CD1c-positive myeloid dendritic cell (primary cell): ENCODE measurements at regions not wholly inside any gene's neighbourhood (a gene's known extent, or its start where the extent isn't known, plus 50 kb on each side); places are given as distances from the start of the nearest gene placed in this dataset.
"Not testable (repeated sequence)": the region's sequence is repeated elsewhere in the genome, so short reads cannot be mapped to it uniquely, and the experiment has no call there.

Experiments
- DNase-seq: peaks from one replicate; pipeline ENCODE4 v3.0.0-alpha.2; 2016; ENCODE audit errors: extremely low spot score

DNA sequence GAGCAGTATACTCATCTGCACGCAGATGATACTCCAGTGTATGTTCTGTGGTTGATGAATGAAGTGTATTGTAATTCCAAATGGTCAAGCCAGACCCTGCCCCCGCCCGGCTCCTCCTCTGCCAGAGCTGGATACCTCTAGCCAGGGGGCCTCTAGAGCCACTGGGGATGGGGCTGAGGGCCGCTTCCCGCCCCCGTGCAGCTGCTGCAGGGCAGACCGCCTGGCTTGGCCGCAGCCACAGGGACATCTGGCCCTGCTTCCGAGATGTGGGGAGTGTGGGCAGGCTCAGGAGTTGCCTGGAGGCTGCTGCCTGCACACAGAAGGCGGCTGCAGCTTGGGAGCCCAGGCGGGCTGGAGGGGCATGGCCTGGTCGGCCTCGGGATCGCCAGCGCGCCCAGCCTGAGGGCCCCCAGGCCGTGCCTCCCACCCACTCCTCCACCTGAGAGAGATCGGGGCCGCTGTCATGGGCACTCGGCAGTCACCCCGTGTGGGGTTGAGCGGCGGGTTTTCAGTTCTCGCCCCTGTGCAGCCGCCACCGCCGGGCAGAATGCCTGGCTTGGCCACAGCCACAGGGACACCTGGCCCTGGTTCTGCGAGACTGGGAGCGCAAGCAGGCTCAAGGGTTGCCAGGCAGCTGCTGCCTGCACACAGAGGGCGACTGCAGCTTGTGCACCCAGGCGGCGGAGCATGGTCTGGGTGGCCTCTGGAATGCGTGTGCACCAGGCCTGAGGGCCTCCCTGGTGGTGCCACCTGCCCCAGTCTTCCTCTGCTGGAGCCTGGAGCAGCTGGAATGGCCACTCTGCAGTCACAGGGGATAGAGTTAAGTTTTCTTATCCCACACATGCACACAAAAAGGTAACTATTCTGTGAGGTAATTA is 1643.7 kb downstream of the SPATA31A7 start:
- DNase-seq, result not testable (repeated sequence)

DNA sequence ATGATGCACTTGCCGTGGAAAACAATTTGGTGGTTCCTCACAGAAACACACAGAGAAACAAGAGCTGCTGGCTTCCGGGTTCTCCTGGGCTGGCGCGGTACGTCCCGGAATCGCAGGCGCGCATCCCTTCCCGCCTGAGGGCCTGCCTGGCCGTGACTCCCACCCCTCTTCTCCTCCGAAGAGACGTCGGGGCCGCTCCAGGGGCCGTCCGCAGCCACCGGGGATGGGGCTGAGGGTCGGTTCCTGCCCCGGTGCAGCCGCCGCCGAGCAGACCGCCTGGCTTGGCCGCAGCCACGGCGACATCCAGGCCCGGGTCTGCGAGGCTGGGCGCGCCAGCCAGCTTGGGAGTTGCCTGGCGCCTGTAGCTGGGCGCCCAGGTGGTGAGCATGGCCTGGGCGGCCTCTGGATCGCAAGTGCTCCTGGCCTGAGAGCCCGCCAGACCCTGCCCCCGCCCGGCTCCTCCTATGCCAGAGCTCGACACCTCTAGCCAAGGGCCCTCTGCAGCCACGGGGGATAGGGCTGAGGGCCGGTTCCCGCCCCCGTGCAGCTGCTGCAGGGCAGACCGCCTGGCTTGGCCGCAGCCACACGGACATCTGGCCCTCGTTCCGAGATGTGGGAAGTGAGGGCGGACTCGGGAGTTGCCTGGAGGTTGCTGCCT is 1647.5 kb downstream of the SPATA31A7 start:
- DNase-seq, result not testable (repeated sequence)

- DNase-seq, result peak; percentile 94
Measured at GRCh38 chr9:62838024-62838718, 1648.3 kb downstream of the SPATA31A7 start.

GRCh38 chr9:62839168-62839567 is 1649.3 kb downstream of the SPATA31A7 start:
- DNase-seq, result not testable (repeated sequence)

- not testable (repeated sequence) for DNase-seq
Measured at GRCh38 chr9:62843145-62843544, 1653.3 kb downstream of the SPATA31A7 start.

- DNase-seq, result not testable (repeated sequence)
Measured at GRCh38 chr9:62843706-62844290, 1654.0 kb downstream of the SPATA31A7 start.

DNA sequence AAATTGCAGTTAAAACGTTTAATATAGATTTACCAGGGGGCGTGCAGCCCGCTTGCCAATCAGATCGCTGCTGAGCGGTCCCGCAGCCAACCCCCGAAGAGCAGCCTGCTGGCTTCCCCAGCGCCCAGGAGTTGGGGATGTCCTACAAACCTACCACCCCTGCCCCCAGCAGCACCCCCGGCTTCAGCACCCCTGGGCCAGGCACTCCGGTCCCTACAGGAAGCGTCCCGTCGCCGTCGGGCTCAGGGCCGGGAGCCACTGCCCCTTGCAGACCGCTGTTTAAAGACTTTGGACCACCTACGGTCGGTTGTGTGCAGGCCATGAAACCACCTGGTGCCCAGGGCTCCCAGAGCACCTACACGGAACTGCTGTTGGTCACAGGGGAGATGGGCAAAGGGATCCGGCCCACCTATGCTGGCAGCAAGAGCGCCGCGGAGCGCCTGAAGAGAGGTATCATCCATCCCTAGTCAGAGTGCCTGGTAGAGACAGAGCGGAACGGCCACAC is 1654.9 kb downstream of the SPATA31A7 start:
- not testable (repeated sequence) for DNase-seq

DNA sequence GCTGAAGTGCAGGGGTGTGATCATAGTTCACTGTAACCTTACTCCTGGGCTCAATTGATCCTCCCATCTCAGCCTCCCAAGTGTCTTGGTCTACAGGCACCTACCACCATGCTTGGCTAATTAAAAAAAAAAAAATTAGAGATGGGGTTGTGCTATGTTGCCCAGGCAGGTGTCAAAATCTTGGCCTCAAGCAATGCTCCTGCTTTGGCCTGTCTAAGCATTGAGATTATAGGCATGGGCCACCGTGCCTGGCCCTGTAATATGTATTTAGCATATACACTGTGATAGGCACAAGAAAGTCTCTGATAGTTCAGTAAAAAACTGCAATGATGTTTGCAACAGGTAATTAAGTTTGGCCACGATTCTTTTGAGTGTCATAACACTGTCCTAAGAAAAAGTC is 1658.4 kb downstream of the SPATA31A7 start:
- not testable (repeated sequence) for DNase-seq

- not testable (repeated sequence) for DNase-seq
Measured at GRCh38 chr9:62849991-62850390, 1660.2 kb downstream of the SPATA31A7 start.

DNA sequence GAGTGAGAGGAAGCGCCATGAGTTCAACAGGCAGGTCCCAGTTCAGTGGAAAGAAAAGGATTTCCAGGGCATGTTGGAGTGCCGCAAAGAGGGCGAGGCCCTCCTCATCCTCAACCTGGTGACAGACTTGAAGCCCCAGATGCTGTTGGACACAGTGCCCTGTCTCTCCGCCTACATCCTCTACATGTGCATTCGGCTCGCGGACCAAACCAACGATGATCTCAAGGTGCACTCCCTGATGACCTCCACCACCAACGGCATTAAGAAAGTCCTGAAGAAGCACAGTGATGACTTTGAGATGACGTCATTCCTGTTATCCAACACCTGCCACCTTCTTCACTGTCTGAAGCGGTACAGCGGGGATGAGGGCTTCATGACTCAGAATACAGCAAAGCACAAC is 1667.4 kb downstream of the SPATA31A7 start:
- not testable (repeated sequence) for DNase-seq

DNA sequence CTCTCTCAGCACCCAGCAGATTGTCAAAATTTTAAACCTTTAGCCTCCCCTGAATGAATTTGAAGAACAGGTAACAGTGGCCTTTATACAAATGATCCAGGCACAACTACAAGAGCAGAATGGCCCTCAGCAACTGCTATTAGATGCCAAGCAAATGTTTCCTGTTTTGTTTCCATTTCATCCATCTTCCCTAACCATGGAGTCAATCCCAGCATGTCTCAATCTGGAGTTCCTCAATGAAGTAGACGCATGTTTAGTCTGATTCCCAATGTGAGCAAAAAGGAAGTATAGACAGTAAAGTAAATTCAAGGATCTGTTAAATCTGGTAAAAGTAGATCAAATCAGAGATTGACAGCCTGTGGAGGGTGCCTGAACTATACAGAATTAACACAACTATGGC is 1668.4 kb downstream of the SPATA31A7 start:
- not testable (repeated sequence) for DNase-seq

GRCh38 chr9:62860939-62861860 is 1671.4 kb downstream of the SPATA31A7 start:
- not testable (repeated sequence) for DNase-seq

DNA sequence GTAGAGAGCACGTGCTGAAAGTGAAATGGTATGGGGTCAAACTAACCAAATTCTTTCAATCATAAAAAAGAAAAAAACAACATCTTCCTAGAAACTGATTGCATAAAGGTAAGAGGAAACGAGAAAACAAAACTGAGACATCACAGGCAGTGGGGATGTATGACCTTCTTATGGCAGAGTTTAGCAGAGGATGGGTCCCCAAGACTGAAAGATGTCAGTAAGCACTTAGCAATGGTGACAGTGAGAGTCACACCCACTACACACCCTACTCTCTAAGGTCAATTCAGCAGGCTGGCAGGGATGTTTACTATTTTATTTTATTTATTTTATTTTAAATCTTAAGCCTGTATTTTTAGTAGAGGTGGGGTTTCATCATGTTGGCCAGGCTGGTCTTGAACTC is 1672.3 kb downstream of the SPATA31A7 start:
- DNase-seq, result not testable (repeated sequence)

- not testable (repeated sequence) for DNase-seq
Measured at GRCh38 chr9:62863319-62863718, 1673.5 kb downstream of the SPATA31A7 start.

DNA sequence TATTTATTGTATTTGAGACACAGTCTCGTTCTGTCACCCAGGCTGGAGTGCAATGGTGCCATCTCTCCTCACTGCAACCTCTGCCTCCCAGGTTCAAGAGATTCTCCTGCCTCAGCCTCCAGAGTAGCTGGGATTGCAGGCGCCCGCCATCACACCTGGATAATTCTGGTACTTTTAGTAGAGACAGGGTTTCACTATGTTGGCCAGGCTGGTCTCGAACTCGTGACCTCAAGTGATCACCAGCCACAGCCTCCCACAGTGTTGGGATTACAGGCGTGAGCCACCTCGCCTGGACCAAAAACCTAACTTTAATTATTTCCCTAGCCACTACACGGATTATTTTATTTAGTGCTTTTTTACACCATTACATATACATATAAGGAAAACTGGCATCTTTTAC is 1674.0 kb downstream of the SPATA31A7 start:
- DNase-seq, result not testable (repeated sequence)

- DNase-seq, result peak; percentile 35
Measured at GRCh38 chr9:62864481-62865469, 1674.9 kb downstream of the SPATA31A7 start.

DNA sequence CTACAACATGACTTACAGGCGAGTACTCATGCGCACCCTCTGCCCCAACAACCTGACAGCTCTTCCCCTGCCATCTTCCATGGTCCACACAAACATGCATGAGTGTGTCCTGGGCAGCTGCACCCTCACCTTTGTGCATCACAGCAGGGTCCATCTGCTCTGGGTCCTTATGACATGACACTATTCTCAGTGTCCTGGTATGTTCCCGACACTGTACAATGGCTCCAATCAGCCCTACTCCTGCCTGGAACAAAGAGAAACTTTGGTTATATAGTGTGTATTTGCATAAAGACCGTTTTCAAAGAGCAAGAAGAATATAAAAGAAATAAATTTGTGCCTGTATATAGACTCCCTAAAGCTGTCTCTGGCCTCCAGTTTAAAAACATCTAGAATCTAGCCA is 1679.2 kb downstream of the SPATA31A7 start:
- not testable (repeated sequence) for DNase-seq

- not testable (repeated sequence) for DNase-seq
Measured at GRCh38 chr9:62871765-62872164, 1681.9 kb downstream of the SPATA31A7 start.

DNA sequence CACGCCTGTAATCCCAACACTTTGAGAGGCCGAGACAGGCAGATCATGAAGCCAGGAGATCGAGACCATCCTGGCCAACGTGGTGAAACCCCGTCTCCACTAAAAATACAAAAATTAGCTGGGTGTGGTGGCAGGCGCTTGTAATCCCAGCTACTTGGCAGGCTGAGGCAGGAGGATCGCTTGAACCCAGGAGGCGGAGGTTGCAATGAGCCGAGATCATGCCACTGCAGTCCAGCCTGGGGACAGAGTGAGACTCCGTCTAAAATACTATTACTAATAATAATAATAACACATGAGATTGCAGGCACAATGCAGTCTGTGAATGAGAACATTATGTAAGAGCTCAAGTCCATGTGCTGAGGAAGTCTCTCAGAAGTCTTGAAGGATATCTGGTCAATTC is 1684.4 kb downstream of the SPATA31A7 start:
- DNase-seq, result not testable (repeated sequence)
